ENCODE measurements at regions not wholly inside any gene's neighbourhood (a gene's known extent, or its start where the extent isn't known, plus 50 kb on each side); places are given as distances from the start of the nearest gene placed in this dataset.

DNA sequence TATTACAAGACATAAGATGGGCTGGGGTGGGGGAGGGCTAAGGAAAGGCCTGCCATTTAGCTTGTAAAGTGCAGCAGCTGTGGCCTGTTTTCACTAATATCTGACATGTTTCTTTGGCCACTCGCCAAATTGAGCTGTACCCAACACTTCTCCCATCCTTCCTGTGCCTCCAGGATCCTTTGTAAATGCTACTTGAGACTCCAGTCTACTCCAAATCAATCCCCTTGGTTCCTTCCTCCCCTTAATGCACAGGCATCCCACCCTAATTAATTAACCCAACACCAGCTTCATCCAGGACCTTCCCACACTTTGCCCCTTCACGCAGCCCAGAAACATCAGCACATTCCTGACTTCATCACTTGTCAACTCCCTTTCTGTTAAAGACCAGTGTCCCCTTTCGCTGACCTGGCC lies 55.0 kb upstream of the TCF21 start:
- in situ Hi-C loops (cut with MboI; ENCODE audit: low pct_unique_long_range_greater_than_20kb, low sequenced_read_pairs, unreplicated experiment), result no loop called here
- no peak for DNase-seq (ENCODE audit: low spot score)
- no peak for TF ChIP-seq CTCF (IDR thresholded peaks at IDR 0.05; ENCODE audit: extremely low read depth, insufficient read depth, missing control alignments)

- no peak for TF ChIP-seq CTCF (IDR thresholded peaks at IDR 0.05; ENCODE audit: extremely low read depth, insufficient read depth, missing control alignments)
- no peak for DNase-seq (ENCODE audit: low spot score)
- in situ Hi-C loops (cut with MboI; ENCODE audit: low pct_unique_long_range_greater_than_20kb, low sequenced_read_pairs, unreplicated experiment), result no loop called here
These were observed 54.3 kb upstream of the TCF21 start for GRCh38 chr6:133834472-133835170.

DNA sequence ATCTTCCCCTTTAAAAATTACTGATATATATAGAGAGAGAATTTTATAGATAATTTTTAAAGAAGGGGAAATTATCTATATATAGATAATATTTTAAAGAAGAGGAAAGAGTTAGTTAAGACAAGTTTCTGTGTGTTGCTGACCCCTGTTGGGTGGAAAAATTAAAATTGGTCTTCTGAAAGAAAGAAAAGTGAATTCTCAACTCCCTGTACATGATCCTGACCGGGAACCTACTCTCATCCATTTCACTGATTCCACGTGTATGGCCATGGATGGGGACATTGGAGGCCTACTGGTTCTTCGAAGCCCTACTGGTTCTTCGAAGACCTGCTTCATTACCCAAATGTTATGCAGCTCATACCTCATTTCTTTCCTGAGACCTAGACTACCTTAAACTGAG lies 53.0 kb upstream of the TCF21 start:
- DNase-seq (ENCODE audit: low spot score), result no peak
- TF ChIP-seq CTCF (IDR thresholded peaks at IDR 0.05; ENCODE audit: extremely low read depth, insufficient read depth, missing control alignments), result no peak
- in situ Hi-C loops (cut with MboI; ENCODE audit: low pct_unique_long_range_greater_than_20kb, low sequenced_read_pairs, unreplicated experiment), result no loop called here

DNA sequence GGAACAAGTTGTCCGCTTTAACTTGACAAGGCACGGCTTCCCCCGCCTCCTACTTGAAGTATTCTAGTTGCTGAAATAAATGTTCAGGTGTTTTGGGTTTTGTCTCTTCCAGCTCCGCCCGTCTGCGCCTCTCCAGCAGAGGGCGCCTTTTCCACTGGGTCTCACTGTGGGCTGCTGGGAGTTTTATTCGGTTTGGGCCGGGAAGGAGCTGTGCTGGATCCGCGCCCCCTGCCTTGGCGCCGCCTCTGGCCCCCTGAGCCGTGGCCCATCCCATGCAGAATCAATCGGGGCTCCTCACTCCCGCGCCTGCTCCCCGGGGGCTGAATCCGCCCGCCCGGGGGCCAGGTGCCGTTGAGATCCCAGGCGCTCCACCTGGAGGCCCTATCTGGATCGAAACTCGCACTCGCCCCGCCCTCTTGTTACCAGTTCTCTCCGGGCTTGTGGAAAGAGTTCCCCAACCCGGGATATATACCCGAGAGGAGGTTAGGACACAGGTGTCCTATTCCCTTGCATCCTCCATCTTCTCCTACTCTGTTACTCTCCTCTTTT lies 51.0 kb upstream of the TCF21 start:
- in situ Hi-C loops (cut with MboI; ENCODE audit: low pct_unique_long_range_greater_than_20kb, low sequenced_read_pairs, unreplicated experiment), result no loop called here
- peak; percentile 74 for TF ChIP-seq CTCF (IDR thresholded peaks at IDR 0.05; ENCODE audit: extremely low read depth, insufficient read depth, missing control alignments)
- peak; percentile 57 for DNase-seq (ENCODE audit: low spot score)
